HT-29 (cell line): ENCODE measurements at regions not wholly inside any gene's neighbourhood (a gene's known extent, or its start where the extent isn't known, plus 50 kb on each side); places are given as distances from the start of the nearest gene placed in this dataset.
"Not testable (repeated sequence)": the region's sequence is repeated elsewhere in the genome, so short reads cannot be mapped to it uniquely, and the experiment has no call there.

Experiments
- DNase-seq: peaks from one replicate; pipeline ENCODE4 v3.0.0-alpha.2; 2015; ENCODE audit warnings: low spot score

DNA sequence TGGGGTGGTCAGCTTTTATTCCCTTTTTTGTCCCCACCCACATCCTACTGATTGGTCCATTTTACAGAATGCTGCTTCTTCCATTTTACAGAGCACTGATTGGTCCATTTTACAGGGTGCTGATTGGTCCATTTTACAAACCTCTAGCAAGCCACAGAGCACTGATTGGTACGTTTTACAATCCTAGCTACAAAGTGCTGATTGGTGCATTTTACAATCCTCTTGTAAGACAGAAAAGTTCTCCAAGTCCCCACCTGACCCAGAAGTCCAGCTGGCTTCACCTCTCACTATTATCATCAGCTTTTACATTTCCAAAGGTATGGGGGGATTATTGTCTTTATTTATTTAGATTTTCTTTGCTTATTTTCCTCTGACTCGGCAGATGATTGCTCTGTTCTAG lies 390.4 kb upstream of the STXBP6 start:
- not testable (repeated sequence) for DNase-seq

DNA sequence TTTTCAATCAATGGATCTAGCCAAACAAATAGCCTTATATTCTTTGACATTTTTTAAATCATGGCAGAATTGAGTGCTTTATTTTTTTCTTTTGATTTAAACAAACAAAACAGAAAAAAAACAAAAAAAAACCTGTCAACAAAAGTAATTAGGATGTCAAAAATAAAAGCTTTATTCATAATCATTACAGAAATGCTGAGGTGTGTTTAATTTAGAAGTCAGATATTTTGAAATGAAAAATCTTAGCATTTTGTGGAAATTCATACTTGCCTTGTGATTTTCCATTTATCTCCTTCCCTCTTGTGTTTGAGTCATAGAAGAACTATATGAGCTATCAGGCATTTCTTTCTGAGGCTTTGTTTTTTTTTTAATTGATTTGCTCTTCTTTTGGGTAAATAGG lies 387.0 kb upstream of the STXBP6 start:
- no peak for DNase-seq

DNA sequence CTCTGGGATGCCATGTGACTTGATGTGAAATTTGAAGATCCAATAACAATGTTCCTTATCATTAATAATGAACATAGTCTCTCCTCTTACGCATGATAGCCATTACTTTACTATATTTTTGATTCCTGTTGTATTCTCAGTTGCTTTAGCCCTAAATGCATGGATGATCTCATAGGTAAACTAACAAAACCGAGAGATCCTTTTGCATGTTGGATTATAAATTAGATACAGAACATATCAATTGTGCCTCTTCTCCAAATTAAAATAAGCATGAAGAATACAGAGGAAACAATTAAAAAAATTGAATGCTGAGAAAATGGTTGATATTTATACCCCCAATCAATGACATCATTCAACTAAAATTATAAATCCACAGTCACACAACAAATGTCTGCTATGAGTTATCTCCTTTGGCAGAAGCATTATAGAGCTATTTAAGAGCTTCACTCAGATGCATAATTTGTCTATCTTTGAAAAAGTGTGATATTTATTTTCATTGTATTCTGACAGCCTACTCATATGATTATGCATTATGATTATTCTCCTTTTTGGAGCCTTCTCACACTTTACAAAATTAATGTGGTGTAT lies 386.4 kb upstream of the STXBP6 start:
- DNase-seq: no peak

DNA sequence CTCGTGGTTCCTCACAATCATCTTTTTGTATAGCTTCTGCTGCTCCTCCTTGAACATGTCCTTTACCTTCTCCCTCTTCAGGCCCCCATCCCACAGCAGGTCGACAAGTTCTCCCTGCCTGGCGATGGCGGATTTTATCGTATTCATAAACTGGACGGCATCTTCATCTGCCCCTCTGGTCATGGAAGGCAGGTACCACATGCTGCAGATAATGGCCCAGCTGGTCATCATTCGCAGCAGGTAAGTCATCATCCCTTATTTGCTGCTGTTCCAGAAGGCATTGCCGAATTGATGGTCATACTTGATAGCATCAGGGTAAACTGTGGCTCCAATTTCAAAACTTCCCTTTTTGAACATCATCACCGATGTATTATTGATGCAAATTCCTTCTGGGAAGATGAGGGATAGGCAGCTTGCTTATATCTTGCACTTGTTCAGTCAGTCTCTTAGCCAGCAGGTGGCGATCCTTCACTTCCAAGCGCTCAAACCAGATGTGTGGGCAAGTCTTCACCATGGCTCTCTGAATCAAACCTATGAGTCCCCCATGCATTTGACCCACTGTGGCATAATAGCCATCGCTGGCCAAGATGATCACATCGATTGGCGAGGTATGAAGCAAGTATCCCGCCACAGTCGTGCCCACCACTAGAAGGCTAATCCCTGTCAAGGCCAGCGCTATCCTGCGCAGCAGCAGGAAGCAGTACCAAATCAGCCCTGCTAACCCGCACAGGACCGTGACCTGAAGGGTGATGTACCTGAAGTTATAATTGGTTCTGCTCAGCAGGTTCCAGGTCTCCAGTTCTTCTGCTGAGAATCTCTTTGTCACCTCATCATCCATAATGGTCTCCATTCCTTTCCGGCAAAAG lies 381.5 kb upstream of the STXBP6 start:
- DNase-seq: peak; percentile 47

DNA sequence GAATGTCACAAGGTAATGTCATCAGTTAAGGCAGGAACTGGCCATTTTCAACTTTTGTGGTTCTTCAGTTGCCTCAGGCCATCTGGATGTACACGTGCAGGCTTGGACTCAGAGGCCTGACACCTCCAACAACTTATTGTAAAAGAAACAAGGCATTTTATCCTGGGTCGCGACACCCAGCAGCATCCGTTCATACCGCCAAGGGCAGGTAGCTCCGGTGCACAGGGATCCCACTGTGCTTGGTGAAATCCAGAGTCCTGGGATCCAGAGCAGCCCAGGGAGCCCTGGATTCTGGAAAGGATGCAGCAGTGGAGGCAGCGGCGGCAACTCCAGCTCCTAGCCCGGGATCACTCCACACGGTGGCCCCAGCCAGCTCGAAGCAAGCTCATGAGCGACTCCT lies 380.9 kb upstream of the STXBP6 start:
- DNase-seq: no peak

DNA sequence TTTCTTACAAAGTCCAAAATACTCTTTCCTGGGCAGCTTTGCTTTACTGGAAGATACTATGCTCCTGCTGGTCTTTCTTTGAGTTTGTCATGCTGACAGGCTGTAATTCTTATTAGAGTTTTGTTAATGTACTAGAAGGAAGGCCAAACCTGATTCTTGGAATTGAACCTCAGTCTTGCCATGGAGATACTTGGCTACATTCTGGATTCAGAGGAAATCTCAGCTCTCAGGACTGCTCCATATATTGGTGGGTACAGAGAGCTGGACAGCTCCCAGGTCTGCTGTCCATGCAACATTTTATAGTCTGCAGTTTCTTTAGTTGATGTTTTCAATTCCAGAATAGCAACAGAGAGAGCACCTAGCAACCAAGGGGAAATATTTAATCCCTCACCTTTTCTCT lies 363.1 kb upstream of the STXBP6 start:
- no peak for DNase-seq

DNA sequence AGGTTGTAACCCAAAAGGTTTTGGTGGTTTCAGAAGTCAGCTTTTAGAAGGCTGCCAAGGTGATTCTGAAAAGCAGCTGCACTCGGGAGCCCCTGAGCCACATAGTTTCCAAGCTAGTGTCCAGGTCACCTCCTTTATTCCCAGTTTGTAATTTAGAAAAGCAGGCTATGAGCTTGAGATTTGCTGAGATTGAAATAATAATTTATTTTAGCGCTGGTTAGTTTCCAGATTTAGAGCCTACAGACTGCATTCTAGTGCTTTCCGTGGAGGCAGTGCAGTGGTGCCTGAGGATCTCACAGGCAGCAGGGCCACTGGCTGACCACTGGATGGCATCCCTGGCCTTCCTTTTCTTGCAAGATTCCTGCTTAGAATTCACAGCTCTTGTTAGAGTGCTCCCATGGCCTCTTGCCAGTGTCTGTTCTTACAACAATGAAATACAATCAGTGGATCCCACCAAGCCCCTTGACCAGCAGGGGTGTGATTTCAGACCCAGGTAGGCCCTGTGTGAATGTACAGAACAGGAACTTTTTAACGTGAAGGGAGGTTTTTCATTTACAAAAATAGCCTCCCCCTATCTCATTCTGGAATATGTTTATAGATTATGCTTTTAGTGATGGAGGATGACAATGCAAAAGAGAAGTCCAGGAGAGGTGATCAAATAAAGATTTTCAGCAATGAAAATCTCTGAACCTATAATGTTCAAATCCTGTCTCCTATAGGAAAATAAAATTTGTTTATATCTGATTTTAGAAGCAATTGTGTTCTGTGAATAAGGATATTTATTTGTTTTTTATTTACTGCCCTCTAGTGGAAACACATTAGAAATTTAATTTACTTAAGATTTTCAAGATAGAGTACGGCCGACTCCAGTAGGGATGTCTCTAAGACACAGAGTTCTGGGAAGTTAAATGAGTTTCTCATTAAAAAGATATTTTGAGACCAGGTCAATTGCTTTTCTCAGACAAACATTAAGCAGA lies 362.1 kb upstream of the STXBP6 start:
- peak; percentile 4 for DNase-seq

DNA sequence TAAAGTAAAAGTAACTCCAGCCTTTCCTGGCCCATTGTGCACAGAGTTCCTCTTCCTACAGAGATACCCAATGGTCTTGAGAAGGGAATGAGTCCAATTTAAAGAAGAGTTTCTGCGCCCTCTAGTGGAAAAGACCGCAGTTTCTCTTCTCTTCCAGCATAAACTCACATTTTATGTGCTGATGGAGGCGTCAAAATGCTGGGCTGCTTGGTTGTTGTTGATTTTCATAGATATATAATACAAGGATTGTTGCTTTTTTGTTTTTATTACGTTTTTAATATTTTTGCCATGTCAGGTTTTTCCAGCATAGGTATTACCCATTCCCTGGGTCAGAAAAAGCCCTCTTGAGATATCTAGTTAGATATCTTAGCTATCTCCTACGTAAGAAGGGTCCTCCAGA lies 356.9 kb upstream of the STXBP6 start:
- DNase-seq: peak; percentile 68

DNA sequence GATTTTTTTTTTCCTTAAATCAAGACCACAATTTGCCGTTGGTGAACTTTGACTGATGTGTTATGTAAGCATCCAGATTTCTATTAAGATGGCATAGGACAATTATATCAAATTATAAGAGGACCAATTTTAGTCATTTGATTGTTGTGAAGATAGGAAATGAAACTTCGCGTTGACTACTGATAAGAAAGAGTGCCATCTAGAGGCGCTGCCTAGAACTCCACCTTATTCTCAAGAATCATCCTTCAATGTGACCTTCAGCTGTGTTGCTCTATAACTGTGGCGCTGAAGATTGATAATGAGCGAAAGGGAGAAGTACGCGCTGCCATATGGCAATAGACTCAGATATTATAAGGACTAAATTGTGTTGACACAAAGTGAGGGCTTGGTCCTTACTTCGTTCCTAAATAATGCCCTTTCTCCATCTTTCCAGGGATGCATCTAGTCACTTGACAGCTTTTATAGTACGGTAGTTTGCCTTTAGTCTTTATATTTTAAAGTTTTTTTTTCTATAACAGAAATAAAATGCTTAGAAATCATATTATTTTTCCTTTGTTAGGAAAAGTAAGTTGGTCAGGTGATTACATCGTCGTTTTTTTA lies 350.8 kb upstream of the STXBP6 start:
- DNase-seq: peak; percentile 68

DNA sequence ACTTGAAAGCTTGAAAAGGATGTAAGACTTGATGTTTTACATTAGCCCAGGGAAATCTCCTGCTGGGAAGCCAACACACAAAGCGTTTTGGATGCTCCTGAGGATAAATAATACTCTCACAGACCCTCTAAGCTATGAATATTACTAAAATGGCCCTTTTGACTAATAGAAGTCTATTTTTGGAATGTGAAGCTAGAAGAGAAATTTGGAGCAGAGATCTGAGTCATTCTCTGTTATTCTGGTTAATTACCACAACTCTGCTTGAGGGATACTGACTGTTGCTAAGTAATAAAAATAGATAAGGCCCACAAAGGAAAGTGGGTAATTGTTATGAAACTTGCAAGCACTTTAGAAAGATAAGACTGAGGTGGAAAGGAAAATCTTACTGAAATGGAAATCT lies 346.2 kb upstream of the STXBP6 start:
- DNase-seq: no peak

DNA sequence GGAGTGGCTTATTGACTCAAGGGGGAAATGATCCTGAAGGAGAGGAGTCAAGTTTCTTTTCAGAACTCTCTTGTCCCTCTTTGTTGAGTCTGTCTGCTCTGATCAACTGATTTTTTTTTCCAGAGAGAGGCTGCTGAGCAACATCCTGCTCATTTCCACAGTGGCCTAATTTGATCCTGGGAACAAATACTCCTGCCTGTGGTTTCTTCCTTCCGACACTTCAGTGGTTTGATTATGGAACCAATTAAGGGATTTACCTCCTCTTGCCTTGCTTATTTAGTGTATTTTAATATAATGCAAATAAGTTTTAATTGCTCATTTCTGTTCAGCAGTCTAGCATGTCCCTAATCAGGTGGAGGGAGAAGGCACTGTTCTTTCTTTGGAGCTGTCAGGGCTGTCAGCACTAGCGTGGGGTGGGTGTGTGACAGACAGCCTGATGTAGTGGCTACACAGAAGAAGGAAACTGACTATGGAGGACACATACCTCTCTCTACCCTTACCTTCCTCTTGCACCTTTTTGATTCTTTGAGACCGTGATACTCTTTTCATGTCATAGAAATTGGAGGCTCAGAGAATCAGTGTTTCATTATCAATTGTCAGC lies 344.9 kb upstream of the STXBP6 start:
- DNase-seq: no peak

DNA sequence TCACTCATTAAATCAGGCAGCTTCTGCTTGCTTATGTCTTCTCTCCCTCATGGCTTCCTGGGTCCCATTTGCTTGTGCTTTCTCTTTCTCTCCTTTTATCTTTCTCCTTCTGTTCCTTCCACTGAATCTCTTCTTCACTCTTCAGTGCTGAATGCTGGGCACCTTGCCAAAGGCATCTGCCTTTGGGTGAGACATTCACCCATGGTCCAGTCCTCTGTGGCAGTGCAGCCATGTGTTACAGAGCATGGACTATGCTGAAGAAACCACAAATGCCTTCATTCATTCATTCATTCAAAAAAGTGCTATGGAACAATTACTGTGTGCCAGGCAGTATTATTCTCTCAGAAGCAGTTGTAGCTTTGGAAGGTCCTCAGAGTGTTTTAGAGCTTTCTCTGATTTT lies 344.4 kb upstream of the STXBP6 start:
- DNase-seq: no peak

DNA sequence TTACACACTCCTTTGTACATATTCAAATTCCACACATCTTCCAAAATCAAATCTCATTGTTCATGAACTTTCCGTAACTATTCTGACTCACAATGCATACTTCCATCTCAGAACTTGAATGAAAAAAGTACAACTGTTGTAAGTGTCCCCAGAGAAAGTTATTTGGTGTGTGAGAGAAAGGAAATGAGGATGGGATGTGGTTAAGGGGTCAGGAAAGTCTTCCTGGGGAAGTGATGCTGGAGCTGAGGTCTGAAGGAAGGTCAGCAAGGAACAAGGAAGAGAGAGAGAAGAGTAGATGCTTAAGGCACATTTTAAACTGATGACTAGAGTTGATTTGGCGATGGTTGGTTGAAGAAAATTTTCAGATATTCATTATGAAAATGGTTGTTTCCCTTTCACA lies 340.0 kb upstream of the STXBP6 start:
- no peak for DNase-seq

DNA sequence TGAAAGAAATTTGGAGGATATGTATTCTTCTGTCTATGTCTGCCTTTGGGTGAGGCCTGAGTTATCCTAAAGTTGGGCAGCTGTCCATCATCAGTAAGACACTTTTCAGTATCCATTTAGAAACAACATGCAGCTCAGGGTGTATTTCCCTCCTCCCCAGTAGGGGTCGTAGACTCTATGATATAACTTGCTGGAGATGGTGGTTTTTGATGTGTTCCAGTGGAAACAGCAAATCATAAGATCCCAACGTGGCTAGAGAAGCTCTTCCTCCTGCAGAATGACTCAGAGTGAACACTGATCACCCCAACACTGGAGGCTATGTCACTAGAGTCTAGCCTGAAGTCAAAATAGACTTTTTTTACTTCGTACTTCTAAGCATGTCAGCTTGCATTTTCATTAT lies 331.6 kb upstream of the STXBP6 start:
- DNase-seq: peak; percentile 20

DNA sequence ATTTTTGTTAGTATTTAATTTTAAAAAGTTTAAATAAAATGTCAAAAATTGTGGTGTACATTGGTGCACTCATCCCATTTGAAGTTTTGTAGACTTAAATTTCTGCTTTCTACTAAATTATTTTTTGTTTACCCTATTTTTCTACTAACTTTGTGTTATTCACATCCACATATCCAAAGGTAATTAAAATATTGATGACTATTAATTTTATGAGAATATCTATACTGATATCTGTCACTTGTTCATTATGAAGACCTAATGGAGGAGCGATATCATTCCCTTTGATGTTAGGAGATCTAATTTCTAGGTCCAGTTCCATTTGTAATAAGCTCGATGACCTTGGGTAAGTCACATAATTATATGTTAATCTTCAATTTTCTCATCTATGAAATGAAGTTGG lies 325.7 kb upstream of the STXBP6 start:
- DNase-seq: no peak

DNA sequence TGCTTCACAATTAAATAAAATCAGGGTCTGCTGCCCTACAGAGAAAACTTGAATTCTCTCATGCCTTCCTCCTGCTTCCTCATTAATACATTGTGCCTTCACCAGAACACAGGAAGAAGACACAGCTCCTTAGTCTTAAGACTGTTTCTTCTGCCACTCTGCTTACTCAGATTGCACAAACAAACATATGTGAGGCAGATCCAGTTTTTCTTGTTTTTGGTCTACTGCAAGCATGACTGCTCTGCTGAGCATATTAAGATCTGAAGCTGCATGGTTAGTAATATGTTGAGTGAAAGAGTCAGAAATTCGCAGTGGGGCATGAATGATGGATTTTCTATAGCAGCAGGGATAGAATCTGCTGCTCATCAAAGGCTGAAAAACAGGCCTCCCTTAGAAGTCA lies 321.1 kb upstream of the STXBP6 start:
- DNase-seq: no peak

DNA sequence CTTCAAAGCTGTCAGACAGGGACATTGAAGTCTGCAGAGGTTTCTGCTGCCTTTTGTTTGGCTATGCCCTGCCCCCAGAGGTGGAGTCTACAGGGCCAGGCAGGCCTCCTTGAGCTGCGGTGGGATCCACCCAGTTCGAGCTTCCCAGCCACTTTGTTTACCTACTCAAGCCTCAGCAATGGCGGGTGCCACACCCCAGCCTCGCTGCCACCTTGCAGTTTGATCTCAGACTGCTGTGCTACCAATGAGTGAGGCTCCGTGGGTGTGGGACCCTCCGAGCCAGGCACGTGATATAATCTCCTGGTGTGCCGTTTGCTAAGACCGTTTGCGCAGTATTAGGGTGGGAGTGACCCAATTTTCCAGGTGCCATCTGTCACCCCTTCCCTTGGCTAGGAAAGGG lies 320.1 kb upstream of the STXBP6 start:
- not testable (repeated sequence) for DNase-seq

DNA sequence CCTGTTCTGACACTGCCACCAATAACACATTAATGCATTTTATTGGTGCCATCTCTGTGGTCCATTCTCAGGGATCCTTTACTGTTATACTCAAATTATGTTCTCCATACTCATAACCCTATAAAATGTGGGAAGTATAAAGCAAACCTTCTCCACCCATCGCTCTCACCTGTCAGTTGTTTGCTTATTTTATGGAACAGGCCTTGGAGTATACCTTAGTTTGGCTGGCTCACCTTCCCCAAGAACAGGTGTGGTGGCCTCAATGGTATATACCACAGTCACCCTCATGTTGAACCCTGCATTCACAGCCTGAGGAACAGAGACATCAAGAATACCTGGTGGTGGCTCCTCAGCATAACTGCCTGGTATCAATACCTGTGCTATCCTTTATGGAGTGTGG lies 308.4 kb upstream of the STXBP6 start:
- no peak for DNase-seq

DNA sequence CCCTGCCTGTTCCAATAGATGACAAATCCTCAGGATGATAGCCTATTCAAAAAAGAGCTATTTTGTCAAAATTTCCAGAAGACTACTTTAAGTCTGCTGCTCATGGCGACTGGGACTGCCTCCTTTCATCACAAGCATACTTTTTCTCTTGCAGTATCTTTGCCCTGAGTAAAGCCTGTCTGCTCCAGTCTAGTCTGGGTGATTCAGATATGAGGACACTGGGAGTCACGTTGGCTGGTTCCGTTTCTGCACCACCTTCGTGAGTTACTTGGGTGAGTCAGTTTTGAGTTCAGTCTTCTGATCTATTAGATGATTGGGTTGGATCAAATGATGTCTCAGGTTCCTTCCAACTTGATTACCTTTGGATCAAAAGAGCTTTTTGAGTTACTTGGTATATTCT lies 301.3 kb upstream of the STXBP6 start:
- no peak for DNase-seq

DNA sequence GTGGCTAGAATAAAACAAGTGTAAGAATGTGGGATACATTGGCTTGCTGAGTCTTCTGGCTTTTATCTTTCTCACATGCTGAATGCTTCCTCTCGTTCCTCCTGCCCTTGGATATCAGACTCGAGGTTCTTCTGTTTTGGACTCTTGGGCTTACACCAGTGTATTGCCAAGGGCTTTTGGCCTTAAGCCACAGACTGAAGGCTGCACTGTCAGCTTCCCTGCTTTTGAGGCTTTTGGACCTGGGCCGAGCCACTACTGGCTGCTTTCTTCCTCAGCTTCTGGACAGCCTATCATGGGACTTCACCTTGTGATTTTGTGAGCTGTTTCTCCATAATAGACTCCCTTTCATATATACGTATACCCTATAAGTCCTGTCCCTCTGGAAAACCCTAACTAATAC lies 300.9 kb upstream of the STXBP6 start:
- no peak for DNase-seq

DNA sequence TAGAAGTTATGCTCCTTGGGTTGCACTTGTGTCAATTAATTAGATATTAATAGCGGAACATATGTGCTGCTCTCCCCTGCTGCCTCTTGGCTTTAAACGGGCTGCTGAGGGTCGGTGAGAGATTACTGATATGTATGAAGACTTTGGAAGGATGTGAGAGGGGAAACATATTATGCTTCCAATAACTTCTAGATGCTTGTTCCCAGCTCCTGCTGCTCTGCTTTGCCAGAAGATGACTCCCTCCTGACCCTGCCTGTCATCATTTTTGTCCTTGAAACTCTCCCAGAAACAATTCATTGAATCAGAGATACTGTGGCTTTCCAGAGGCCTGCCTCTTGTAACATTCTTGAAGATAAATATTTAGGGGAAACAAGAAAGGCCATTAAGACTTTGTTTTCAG lies 300.1 kb upstream of the STXBP6 start:
- DNase-seq: no peak
